HuH-7 (cell line): ENCODE measurements at regions not wholly inside any gene's neighbourhood (a gene's known extent, or its start where the extent isn't known, plus 50 kb on each side); places are given as distances from the start of the nearest gene placed in this dataset.
"Not testable (repeated sequence)": the region's sequence is repeated elsewhere in the genome, so short reads cannot be mapped to it uniquely, and the experiment has no call there.

ENCODE experiments used
- DNase-seq: peaks from one replicate; pipeline ENCODE4 v3.0.0; 2011; ENCODE audit warnings: low spot score

DNA sequence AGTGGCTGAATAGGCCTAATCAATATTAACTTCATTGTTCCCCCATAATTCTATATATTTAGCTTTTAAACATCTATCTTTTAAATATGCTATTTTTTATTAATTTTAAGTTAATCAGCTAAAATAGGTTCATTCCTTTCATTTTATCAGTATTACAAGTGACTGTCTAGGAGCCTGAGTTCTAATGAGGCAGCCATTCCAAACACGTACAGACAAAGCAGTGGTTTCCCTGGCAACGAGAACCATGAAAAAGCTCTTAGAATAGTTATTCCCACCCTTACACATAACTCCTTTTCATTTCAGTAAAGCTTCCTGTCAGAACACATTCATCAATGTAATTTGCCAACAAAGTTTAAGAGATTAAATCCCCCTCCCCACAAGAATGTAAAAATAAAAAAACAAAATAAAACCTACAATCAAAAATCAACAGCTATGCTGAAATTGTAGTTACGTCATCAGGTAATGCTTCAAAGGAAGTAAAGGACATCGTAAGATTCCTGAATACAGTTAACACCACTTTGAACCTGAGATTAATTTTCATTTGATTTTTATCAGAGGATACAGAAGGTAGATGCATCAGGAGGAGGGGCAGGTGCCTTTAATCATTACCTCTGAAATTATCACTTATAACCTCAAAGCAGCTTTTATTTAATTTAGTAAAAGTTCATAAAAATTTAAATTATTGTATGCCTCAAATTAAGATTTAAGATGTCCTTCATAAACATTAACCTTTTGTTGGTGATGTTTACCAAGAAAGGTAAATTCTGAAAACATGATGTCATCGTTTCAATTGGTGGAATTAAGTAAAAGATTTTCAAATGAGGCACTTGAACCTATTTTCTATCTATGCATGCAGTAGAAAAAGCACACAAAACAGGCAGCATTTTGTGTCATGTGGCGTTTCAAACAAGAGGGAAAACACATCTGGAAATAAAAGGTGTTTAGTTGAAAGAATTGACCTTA is 967.2 kb upstream of the FOXG1 start:
- DNase-seq, result not testable (repeated sequence)

GRCh38 chr14:27817746-27818430 is 948.7 kb upstream of the FOXG1 start:
- DNase-seq, result not testable (repeated sequence)

- not testable (repeated sequence) for DNase-seq
Observed at GRCh38 chr14:27826149-27826548, 940.4 kb upstream of the FOXG1 start.

DNA sequence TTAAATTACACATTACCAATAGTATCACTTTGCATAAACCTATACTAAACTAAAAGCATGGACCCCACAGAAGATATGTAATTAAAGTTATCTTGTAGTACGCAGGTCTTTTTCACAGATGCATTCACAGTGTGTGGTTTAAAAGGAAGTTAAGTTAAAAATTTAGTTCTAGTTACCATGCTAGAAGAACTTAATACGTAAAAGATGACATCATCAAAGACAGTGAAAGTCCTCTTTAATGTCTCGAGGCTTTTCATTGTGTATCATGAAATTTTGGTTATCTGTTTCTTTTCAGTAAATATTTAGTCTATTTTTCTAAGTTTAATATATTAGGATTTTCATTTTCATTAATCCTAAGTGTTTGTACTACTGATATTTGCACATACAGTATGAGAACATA is 934.6 kb upstream of the FOXG1 start:
- not testable (repeated sequence) for DNase-seq

GRCh38 chr14:27833001-27833400 is 933.6 kb upstream of the FOXG1 start:
- DNase-seq, result not testable (repeated sequence)

DNA sequence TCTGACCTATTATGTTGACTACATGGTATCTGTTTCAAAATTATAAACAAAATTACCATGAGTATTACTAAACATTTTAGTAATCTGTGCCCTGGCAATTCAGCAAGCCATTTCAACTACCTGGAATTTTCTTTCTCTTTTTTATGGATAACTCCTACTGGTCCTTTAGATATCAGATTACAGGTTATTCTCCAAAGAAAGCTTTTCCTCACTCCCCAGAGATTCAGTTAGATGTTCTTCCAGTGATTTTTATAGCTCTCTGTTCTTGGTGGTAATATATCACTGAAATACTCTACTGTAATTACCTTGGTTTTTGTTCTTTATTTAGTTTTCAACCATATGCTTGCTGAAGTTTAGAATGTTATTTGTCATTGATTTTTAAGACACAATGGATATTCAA is 930.2 kb upstream of the FOXG1 start:
- no peak for DNase-seq

DNA sequence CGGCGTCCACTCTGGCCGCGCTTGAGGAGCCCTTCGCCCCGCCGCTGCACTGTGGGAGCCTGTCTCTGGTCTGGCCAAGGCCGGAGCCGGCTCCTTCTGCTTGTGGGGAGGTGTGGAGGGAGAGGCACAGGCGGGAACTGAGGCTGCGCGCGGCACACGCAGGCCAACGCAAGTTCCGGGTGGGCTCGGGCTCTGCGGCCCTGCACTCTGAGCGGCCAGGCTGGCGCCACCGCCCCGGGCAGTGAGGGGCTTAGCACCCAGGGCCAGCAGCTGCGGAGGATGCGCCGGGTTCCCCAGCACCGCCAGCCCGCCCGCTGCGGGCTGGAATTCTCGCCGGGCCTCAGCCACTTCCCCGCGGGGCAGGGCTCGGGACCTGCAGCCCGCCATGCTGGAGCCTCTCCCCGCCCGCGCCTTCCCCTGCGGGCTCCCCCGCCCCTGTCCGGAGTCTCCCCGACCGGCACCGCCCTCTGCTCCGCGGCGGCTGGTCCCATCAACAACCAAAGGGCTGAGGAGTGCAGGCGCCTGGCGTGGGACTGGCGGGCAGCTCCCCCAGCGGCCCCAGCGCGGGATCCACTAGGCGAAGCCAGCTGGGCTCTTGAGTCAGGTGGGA is 921.2 kb upstream of the FOXG1 start:
- peak; percentile 28 for DNase-seq

GRCh38 chr14:27845902-27846301 is 920.7 kb upstream of the FOXG1 start:
- no peak for DNase-seq

- DNase-seq, result not testable (repeated sequence)
Observed at GRCh38 chr14:27847480-27847879, 919.1 kb upstream of the FOXG1 start.

- DNase-seq, result not testable (repeated sequence)
Observed at GRCh38 chr14:27849193-27849592, 917.4 kb upstream of the FOXG1 start.

GRCh38 chr14:27862684-27863083 is 903.9 kb upstream of the FOXG1 start:
- no peak for DNase-seq

DNA sequence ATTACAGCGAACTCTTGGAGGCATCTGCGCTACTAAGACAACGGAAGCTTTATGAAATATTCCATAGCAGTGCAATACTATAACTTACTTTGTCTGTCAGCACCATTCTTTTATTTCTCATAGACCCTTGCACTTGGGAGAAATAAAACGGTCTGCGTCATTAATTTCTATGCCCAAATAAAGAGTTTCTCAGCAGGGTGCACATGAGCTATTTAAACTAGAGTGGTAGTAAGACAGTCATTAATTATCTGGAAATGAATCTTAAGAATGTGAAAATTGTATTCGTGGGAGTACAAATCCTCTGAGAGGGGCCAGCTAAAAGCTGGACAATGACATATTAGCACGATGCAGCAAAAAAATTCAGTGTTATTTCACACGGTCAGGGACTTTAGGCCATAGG is 903.4 kb upstream of the FOXG1 start:
- no peak for DNase-seq

DNA sequence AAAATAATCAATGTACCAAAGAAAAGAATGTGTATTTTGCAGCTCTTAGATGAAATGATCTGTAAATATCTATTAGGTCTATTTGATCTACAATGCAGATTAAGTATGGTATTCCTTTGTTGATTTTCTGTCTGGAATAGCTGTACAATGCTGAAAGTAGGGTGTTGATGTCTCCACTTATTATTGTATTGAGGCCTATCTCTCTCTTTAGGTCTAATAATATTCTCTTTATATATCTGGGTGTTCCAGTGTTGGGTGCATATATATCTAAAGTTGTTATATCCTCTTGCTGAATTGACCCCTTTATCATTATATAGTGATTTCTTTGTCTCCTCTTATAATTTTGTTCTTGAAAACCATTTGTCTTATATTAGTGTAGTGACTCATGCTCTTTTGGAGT is 885.5 kb upstream of the FOXG1 start:
- DNase-seq, result no peak

- no peak for DNase-seq
Observed at GRCh38 chr14:27881646-27882045, 884.9 kb upstream of the FOXG1 start.

- no peak for DNase-seq
Observed at GRCh38 chr14:27886256-27886655, 880.3 kb upstream of the FOXG1 start.

DNA sequence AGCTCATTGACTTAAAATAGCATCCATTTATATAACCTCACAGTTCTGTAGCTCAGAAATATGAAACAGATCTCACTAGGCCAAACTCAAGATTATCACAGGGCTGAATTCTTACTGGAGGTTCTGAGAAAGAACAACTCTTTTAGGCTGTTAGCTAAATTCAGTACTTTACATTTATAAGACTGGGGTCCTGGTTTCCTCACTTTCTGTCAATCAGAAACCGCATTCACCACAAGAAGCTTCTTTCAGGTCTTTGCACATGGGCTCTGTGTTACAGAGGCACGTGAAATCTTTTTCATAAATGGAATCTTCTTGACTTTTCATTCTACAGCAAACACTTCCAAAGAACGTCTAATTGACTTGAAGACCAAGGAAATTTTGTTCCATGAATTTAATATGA is 876.3 kb upstream of the FOXG1 start:
- DNase-seq, result no peak

- not testable (repeated sequence) for DNase-seq
Observed at GRCh38 chr14:27908484-27908883, 858.1 kb upstream of the FOXG1 start.

DNA sequence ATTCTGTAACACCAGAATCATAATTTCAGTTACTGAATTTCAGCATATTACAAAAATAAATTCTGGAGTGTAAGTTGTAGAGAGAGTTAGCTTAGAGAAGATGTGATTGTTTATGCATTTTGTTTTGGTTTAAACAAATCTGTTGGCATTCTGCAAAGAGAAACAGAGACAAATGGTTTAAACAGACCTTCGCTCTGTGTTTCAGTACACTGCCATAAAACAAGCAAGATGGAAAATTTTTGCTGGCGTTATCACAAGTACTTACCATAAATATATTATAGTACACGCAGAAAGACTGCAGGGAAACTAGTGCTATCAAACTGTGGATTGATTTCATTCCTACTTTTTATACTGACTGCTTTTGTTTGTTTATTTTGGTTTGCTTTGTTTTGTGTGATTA is 850.3 kb upstream of the FOXG1 start:
- no peak for DNase-seq

DNA sequence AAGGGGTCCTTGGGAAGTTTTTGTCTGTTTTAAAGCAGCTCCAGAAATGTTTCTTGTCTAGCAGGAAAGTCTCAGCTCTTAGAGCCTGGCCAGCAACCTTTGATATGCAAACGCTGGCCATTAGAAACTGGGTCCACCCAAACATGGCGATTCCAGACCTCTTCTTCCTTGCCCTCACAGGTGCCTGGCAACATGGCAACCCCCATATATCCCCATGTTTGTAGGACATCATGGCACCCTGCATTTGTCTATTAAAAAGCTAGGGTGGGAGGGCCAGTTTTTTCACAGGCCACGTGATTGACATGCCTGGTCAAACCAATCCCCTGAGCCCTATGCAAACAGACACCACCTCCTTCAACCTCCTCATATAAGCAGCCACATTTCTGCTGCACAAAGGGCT is 848.7 kb upstream of the FOXG1 start:
- DNase-seq, result no peak

GRCh38 chr14:27927519-27927918 is 839.1 kb upstream of the FOXG1 start:
- no peak for DNase-seq

DNA sequence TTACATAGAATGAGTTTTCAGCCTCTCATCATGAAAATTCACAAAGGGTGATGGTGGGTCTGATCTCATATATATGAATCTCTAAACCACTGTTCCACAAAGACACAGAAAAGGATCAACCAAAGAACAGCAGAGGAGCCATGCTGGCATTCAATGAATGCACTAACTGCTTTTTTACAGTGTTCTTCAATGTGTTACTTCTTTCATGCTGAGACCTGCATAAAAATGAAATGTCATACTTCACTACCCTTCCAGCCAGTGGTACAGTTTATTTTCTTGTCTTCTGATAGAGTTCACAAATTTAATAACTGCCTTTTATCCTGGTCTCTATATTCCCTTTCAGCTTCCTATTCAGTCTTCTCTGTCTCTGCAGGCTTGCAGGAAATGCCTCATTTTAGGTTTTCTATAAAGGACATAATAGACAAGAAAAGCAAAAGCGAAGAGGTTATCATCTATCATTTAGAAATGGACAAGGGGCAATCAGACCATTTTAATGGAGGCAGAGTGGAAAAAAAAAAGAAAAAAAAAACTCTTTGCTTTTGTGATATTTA is 836.7 kb upstream of the FOXG1 start:
- no peak for DNase-seq

- DNase-seq, result no peak
Observed at GRCh38 chr14:27938392-27938791, 828.2 kb upstream of the FOXG1 start.

- DNase-seq, result no peak
Observed at GRCh38 chr14:27945512-27945911, 821.1 kb upstream of the FOXG1 start.
